ENCODE measurements at regions not wholly inside any gene's neighbourhood (a gene's known extent, or its start where the extent isn't known, plus 50 kb on each side); places are given as distances from the start of the nearest gene placed in this dataset.
"Not testable (repeated sequence)": the region's sequence is repeated elsewhere in the genome, so short reads cannot be mapped to it uniquely, and the experiment has no call there.

- no peak for DNase-seq
These were observed 110.7 kb upstream of the P2RY1 start for GRCh38 chr3:152724270-152724669.

- DNase-seq: no peak
These were observed 106.5 kb upstream of the P2RY1 start for GRCh38 chr3:152728231-152728980.

- DNase-seq: no peak
These were observed 105.0 kb upstream of the P2RY1 start for GRCh38 chr3:152729906-152730305.

GRCh38 chr3:152731511-152731910, 103.4 kb upstream of the P2RY1 start:
- DNase-seq: no peak

GRCh38 chr3:152733584-152734119, 101.3 kb upstream of the P2RY1 start:
- no peak for DNase-seq

GRCh38 chr3:152737021-152737908, 97.7 kb upstream of the P2RY1 start:
- DNase-seq: peak; percentile 4

GRCh38 chr3:152738656-152739055, 96.3 kb upstream of the P2RY1 start:
- DNase-seq: peak; percentile 56

- DNase-seq: no peak
These were observed 92.3 kb upstream of the P2RY1 start for GRCh38 chr3:152742368-152743347.

- DNase-seq: no peak
These were observed 89.3 kb upstream of the P2RY1 start for GRCh38 chr3:152745646-152746045.

- no peak for DNase-seq
These were observed 80.6 kb upstream of the P2RY1 start for GRCh38 chr3:152754303-152754702.

- DNase-seq: no peak
These were observed 78.1 kb upstream of the P2RY1 start for GRCh38 chr3:152756807-152757206.

- no peak for DNase-seq
These were observed 74.8 kb upstream of the P2RY1 start for GRCh38 chr3:152760024-152760563.

GRCh38 chr3:152760591-152760990, 74.3 kb upstream of the P2RY1 start:
- DNase-seq: no peak

- no peak for DNase-seq
These were observed 66.5 kb upstream of the P2RY1 start for GRCh38 chr3:152768478-152768877.

GRCh38 chr3:152769523-152769922, 65.4 kb upstream of the P2RY1 start:
- DNase-seq: peak; percentile 43

- no peak for DNase-seq
These were observed 64.6 kb upstream of the P2RY1 start for GRCh38 chr3:152770296-152770695.

GRCh38 chr3:152771120-152771519, 63.8 kb upstream of the P2RY1 start:
- DNase-seq: no peak

- DNase-seq: no peak
These were observed 62.2 kb upstream of the P2RY1 start for GRCh38 chr3:152772674-152773225.

- DNase-seq: no peak
These were observed 61.3 kb upstream of the P2RY1 start for GRCh38 chr3:152773633-152774032.

GRCh38 chr3:152774230-152774629, 60.7 kb upstream of the P2RY1 start:
- not testable (repeated sequence) for DNase-seq

GRCh38 chr3:152778022-152778421, 56.9 kb upstream of the P2RY1 start:
- DNase-seq: no peak

GRCh38 chr3:152779653-152780052, 55.3 kb upstream of the P2RY1 start:
- no peak for DNase-seq
